GM18870 (cell line): ENCODE measurements at regions not wholly inside any gene's neighbourhood (a gene's known extent, or its start where the extent isn't known, plus 50 kb on each side); places are given as distances from the start of the nearest gene placed in this dataset.

Experiments used
- ATAC-seq: cut with Tn5 transposase; IDR thresholded peaks from one replicate; pipeline ENCODE4 v1.9.1; 2021; ENCODE audit warnings: moderate library complexity; ENCODE audit not compliant: unreplicated experiment

DNA sequence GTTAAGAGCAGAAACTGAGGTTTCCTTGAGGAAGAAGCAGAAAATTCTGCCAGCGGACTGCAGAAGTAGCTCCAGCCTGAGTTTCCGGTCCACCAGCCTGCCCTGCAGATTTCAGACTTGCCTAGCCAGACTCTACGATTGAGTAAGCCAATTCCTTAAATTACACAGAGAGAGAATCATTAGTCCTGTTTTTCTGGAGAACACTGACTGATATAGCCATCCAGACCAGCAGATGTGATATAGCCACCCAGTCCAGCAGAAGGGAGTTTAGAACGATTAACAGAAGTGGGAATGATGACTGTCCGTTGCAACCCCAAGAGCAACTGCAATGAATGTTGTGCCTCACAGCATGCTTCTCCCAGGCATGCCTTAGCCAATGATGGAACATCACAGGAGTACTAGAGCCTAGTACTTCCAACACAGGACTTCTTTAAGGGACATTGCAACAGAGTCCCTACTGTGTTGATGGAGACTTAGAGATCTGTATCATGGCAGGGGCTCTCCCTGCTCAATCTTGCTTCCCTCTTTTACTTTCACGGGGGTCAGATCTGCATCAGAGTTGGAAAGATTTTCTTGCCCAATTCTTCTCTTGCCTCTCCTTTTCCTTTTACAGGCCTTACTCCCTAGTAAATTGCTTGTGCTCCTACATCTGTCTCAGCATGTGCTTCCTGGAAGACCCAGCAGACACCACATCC, 264.6 kb upstream of the CLNK start:
- ATAC-seq = no peak

GRCh38 chr4:10947898-10948297, 263.3 kb upstream of the CLNK start:
- no peak for ATAC-seq

DNA sequence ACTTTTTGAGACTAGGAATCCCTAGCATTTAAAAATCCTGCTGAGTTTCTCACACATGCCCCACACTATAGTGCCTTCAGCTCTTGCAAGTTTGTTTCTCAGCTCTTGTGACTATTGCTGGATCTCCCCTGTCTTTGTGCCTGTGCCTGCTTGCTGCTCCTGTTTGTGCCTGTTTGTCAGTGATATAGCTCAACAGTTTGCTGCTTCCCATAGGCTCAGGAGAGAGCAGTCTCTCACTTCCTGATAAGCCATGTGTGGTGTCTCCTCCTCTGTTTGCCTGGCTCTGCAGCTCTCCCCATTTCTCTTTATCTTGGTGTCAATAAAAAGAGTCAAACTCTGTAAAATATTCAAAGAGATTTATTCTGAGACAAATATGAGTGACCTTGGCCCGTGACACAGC, 259.8 kb upstream of the CLNK start:
- ATAC-seq = no peak

DNA sequence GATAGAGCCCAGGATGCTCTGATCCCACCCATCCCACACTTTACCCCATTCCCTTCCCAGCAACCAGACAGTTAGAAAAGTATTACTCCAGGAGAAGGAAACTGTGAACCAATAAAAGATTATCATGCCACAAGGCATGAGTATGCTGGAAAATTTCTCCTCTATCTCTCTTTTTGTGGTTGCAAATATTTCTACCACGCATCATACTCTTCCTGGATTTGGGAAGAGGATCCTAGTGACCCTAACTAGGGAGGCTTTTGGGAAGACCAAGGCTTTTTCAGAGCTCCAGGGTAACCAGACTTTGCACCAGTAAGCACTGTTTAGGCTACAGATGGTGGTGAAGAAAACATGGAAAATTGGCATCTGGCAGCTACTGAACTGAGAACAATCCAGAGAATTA, 257.6 kb upstream of the CLNK start:
- ATAC-seq = no peak

GRCh38 chr4:10929818-10930217, 245.2 kb upstream of the CLNK start:
- no peak for ATAC-seq

GRCh38 chr4:10925996-10926395, 241.4 kb upstream of the CLNK start:
- ATAC-seq = no peak

GRCh38 chr4:10924274-10924673, 239.7 kb upstream of the CLNK start:
- no peak for ATAC-seq

DNA sequence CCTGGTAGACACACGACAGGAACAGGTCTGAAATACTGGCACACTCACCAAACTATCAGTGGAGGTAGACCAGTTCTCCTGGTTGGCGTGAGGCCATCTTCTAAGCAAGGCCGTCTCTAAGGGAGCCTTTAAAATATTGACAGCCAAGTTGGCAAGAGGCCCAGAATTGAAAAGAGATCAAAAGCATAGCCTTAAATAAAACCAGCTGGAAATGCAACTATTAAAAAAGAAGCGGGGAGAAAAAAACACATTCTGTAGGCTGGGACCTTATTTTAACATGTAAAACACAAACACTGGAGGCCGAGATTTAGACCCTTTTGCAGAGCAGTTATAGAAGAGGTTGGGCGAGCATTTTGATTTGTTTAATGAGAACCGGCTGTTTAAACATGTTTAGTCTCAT, 233.0 kb upstream of the CLNK start:
- no peak for ATAC-seq

- no peak for ATAC-seq
These were observed 213.5 kb upstream of the CLNK start for GRCh38 chr4:10898072-10898471.

DNA sequence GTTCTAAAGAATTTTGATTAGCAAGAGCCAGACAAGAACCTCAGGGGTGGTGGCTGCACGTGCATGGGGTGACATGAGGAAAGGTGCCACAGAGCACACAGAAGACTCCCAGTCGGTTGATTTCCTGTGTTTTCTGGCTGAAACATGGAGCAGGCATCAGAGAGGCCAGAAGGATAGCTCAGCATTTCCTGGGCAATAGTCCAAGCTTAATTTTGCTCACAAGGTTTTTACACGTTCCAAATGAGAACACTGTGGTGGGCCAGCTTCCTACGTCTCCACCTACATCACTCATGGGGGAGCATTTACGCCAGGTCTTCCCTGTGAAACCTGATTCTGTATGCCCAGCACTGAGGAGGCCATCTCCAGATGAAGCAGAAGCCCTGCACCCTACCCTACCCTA, 212.5 kb upstream of the CLNK start:
- ATAC-seq = no peak

DNA sequence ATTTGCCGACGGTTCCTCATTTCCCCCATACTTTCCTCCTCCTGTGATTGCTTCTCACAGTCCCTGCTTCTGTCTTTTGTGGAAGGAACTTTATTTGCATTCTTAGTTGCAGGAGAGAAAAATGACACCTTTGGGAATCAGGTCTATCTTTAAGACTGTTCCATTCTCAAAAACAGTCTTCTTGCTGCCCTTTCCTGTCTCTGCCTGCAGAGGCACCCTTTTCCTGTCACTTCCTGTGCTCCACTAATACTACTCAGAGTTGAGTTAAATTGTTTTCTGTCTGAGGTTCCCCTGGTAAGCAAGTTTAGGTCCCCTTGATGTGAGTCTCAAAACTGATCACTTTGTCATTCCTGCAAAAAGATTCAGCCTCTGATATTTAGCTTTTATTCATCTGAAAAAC, 208.8 kb upstream of the CLNK start:
- peak; percentile 89 for ATAC-seq

GRCh38 chr4:10891866-10892265, 207.3 kb upstream of the CLNK start:
- no peak for ATAC-seq

- no peak for ATAC-seq
These were observed 205.3 kb upstream of the CLNK start for GRCh38 chr4:10889819-10890218.

DNA sequence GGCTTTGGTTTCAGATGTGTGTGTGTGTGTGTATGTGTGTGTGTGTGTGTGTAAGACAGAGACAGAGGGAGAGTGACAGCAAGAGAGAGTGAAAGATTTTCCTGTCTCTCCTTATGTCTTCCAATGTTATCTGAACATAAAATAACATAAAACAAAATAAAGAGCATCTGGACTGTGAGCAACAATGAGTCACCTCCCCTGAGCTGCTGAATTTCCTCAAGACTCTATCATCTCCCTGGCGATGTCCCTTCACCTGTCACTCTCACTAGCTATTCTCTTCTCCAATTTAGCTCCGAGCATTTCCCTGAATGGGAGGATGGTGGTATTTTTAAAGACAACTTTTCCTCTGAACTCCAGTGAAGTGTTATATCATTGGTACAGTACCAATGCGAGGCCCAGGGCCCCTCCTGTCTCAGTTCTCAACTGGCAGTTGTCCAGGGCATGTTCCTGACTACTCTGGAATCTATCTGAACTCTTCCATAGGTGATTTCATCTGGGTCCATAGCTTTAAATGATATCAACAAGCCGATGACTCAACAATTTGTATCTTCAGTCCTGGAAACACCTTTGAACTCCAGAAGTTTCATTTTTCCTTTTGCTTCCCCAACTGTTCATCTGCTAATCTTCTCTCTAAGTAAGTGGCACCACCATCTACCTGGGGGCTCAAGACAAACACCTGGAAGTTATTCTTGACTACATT, 195.0 kb upstream of the CLNK start:
- no peak for ATAC-seq

GRCh38 chr4:10878861-10879260, 194.3 kb upstream of the CLNK start:
- no peak for ATAC-seq

GRCh38 chr4:10877076-10877475, 192.5 kb upstream of the CLNK start:
- ATAC-seq = no peak

- ATAC-seq = no peak
These were observed 190.7 kb upstream of the CLNK start for GRCh38 chr4:10875144-10875799.

DNA sequence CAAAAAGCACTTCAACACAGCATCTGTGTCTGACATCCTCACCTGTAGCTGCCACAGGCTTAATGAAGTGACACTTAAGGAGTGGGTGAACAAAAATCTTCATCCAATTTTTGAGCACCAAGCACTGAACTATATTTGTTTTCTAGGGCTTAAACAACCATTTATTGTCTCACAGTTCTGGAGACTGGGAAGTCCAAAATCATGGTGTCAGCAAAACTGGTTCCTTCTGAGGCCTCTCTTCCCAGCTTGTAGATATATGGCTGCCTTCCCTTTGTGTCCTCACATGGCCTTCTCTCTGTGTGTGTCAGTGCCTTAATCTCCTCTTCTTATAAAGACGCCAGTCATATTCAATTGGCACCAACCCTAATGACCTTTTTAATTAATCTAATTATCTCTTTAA, 189.2 kb upstream of the CLNK start:
- no peak for ATAC-seq

DNA sequence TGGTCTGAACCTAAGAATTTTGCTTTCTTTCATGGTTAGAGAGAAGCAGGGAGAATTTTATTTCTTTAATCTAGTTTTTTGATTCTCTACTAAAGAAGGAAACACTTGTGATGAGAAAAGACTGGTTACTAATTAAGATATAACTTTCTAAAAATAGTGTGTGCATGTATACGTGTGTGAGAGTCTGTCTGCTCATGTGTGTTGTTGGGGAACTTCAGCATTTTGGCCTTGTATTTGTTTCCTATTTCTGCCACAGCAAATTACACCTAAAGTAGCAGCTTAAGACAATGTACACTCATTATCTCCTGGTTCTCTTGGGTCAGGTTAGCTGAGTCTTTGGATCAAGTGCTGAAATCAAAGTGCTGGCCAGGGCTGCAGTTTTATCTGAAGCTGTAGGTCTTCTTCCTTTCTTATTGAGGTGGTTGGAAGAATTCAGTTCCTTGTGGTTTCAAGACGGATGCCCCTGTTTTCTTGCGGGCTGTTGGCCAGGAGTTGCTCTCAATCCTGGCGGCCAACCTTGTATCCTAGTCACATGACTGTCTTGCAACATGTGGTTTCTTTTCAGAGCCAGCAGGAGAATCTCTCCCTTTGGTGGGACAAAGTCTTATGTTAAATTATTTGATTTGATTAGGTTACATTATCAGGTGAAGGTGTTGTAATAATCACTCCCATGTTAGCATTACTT, 188.4 kb upstream of the CLNK start:
- ATAC-seq = peak; percentile 48

DNA sequence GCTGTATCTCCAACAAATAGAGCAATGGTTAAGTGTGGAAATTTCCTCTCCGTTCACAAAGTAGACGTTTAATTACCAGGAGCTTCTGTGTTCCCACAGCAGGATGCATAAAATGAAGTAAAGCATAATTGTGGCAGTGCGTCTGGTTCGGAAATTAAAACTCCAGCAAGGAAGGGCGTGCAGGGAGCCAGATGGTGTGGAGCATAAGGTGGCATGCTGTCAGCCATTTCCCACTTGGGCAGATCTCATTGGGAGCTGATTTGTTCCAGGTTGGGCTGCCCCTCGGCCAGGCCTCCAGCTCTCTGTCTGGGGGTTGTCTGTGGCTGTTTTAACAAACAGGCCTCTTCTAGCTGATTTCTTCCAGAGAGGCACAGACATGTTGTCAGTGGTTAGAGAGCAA, 182.1 kb upstream of the CLNK start:
- ATAC-seq = no peak

- ATAC-seq = no peak
These were observed 176.5 kb upstream of the CLNK start for GRCh38 chr4:10861036-10861435.
